ENCODE measurements at regions not wholly inside any gene's neighbourhood (a gene's known extent, or its start where the extent isn't known, plus 50 kb on each side); places are given as distances from the start of the nearest gene placed in this dataset.

DNA sequence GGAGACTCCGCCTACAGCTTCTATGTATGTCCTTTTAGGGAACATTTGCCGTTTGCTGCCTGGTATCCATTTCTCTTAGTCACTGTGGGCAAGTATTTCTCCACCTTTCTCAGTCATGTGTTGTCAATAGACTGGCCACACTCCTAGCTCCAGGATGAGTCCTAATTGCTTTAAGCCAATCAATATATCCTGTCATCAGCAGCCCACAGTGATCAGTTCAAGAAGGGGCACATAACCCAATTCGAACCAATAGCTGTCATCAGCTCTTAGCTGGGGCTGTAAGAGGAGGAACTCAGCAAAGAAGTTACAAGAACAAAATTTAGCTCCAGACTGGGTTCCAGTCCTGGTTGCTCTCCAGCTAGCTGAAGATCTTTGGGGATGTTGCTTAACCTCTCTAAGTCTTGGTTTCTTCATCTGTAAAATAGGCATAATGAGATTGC, 70.7 kb upstream of the MAN2A1 start:
- WGBS (ENCODE audit: low lambda C conversion rate, missing lambda C conversion rate), result 78% methylated on average over 3 of the region's 3 CpGs
- H3K79me2 ChIP-seq, result no peaks in the 10 kb centered on the region
- no peak overlapping the region for H2AFZ ChIP-seq
- no peaks in the 10 kb centered on the region for H3K9me3 ChIP-seq (ENCODE audit: low read depth)
- H3K4me1 ChIP-seq (ENCODE audit: insufficient read depth), result no peaks in the 10 kb centered on the region
- H3K4me2 ChIP-seq, result no peak overlapping the region
- H3K4me3 ChIP-seq, result no peak overlapping the region
- H4K20me1 ChIP-seq (ENCODE audit: insufficient read depth, poor library complexity, severe bottlenecking), result no peaks in the 10 kb centered on the region
- no peak overlapping the region for H3K27ac ChIP-seq
- H3K9me2 ChIP-seq (replicated peaks; ENCODE audit: insufficient read depth), result no peaks in the 10 kb centered on the region
- TF ChIP-seq EZH2 (IDR thresholded peaks at IDR 0.05; ENCODE audit: borderline replicate concordance) (no peak), EZH2phosphoT487 (IDR thresholded peaks at IDR 0.05; ENCODE audit: low read depth, severe bottlenecking, unreplicated experiment) (no peak)
- TF ChIP-seq, protein P1, sequence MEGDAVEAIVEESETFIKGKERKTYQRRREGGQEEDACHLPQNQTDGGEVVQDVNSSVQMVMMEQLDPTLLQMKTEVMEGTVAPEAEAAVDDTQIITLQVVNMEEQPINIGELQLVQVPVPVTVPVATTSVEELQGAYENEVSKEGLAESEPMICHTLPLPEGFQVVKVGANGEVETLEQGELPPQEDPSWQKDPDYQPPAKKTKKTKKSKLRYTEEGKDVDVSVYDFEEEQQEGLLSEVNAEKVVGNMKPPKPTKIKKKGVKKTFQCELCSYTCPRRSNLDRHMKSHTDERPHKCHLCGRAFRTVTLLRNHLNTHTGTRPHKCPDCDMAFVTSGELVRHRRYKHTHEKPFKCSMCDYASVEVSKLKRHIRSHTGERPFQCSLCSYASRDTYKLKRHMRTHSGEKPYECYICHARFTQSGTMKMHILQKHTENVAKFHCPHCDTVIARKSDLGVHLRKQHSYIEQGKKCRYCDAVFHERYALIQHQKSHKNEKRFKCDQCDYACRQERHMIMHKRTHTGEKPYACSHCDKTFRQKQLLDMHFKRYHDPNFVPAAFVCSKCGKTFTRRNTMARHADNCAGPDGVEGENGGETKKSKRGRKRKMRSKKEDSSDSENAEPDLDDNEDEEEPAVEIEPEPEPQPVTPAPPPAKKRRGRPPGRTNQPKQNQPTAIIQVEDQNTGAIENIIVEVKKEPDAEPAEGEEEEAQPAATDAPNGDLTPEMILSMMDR (IDR thresholded peaks at IDR 0.05; ENCODE audit: poor library complexity), result no peak
- H3K27me3 ChIP-seq, result peaks cover 12% of the 10 kb centered on the region
- H3K36me3 ChIP-seq (replicated peaks; ENCODE audit: insufficient read depth, low read depth), result no peaks in the 10 kb centered on the region
- DNase-seq (ENCODE audit: low spot score), result no peak

DNA sequence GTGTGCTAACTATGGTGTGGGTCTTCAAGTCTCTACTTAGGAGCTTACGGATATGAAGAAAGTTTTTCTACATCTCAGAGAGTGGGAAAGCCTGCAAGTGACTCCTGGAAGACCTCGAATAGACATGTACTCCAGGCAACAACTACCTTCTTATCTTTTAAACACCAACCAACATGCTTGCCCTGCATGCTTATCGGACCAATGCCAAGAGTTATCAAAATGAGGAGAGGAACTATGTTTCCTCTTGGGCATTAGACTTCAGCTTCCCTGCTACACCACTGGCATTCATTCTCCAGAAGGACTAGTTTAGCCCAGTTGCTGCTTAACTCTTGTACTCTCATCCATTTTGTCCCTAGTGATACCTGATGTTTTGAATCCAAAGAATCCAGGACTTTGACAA, 74.7 kb upstream of the MAN2A1 start:
- WGBS (ENCODE audit: low lambda C conversion rate, missing lambda C conversion rate), result 96% methylated on average over 3 of the region's 3 CpGs
- no peaks in the 10 kb centered on the region for H3K9me2 ChIP-seq (replicated peaks; ENCODE audit: insufficient read depth)

DNA sequence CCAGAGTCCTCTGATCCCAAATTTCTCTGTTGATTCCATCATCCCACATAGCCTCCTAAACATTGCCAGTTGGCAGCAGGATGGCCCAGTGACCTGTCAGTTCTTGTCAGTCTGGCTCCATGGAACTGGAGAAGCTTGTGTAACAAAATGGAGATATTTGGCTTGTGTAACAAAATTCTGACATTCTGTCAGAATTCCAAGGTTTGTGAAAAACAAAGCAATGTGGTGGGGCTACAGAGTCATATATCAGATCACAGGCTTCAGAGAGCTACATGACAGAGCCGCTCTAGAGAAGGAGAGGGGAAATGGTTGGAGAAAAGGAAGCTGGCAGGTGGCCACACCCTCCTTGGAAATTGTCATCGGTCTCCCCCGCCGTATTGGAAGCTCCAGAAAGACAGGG, 75.4 kb upstream of the MAN2A1 start:
- WGBS (ENCODE audit: low lambda C conversion rate, missing lambda C conversion rate), result 98% methylated on average over 4 of the region's 4 CpGs
- no peak overlapping the region for H3K4me3 ChIP-seq
- peaks cover 12% of the 10 kb centered on the region for H3K27me3 ChIP-seq
- no peaks in the 10 kb centered on the region for H3K9me2 ChIP-seq (replicated peaks; ENCODE audit: insufficient read depth)
- no peaks in the 10 kb centered on the region for H3K9me3 ChIP-seq (ENCODE audit: low read depth)
- H3K4me1 ChIP-seq (ENCODE audit: insufficient read depth), result no peaks in the 10 kb centered on the region
- TF ChIP-seq EZH2phosphoT487 (IDR thresholded peaks at IDR 0.05; ENCODE audit: low read depth, severe bottlenecking, unreplicated experiment) (no peak), EZH2 (IDR thresholded peaks at IDR 0.05; ENCODE audit: borderline replicate concordance) (no peak)
- TF ChIP-seq, protein P1 (IDR thresholded peaks at IDR 0.05; ENCODE audit: poor library complexity), result no peak
- no peak for DNase-seq (ENCODE audit: low spot score)
- no peak overlapping the region for H3K27ac ChIP-seq
- H4K20me1 ChIP-seq (ENCODE audit: insufficient read depth, poor library complexity, severe bottlenecking), result no peaks in the 10 kb centered on the region
- H2AFZ ChIP-seq, result no peak overlapping the region
- no peaks in the 10 kb centered on the region for H3K36me3 ChIP-seq (replicated peaks; ENCODE audit: insufficient read depth, low read depth)
- H3K4me2 ChIP-seq, result no peak overlapping the region
- H3K79me2 ChIP-seq, result no peaks in the 10 kb centered on the region

More for the DNA sequence above, 74.7 kb upstream of the MAN2A1 start:
- H3K4me2 ChIP-seq, result no peak overlapping the region
- DNase-seq (ENCODE audit: low spot score), result no peak
- H2AFZ ChIP-seq, result no peak overlapping the region
- H3K79me2 ChIP-seq, result no peaks in the 10 kb centered on the region
- H3K4me1 ChIP-seq (ENCODE audit: insufficient read depth), result no peaks in the 10 kb centered on the region
- H3K9me3 ChIP-seq (ENCODE audit: low read depth), result no peaks in the 10 kb centered on the region
- no peak overlapping the region for H3K4me3 ChIP-seq
- TF ChIP-seq EZH2 (IDR thresholded peaks at IDR 0.05; ENCODE audit: borderline replicate concordance) (no peak), EZH2phosphoT487 (IDR thresholded peaks at IDR 0.05; ENCODE audit: low read depth, severe bottlenecking, unreplicated experiment) (no peak)
- TF ChIP-seq, protein P1 (IDR thresholded peaks at IDR 0.05; ENCODE audit: poor library complexity), result no peak
- H4K20me1 ChIP-seq (ENCODE audit: insufficient read depth, poor library complexity, severe bottlenecking), result no peaks in the 10 kb centered on the region
- H3K27me3 ChIP-seq, result peaks cover 12% of the 10 kb centered on the region
- no peak overlapping the region for H3K27ac ChIP-seq
- H3K36me3 ChIP-seq (replicated peaks; ENCODE audit: insufficient read depth, low read depth), result no peaks in the 10 kb centered on the region

Measured in hepatocyte (in vitro differentiated cells).